GM12891 (cell line): ENCODE measurements at regions not wholly inside any gene's neighbourhood (a gene's known extent, or its start where the extent isn't known, plus 50 kb on each side); places are given as distances from the start of the nearest gene placed in this dataset.

ENCODE experiments used
- PAX5 ChIP-seq: IDR thresholded peaks from 2 replicates; pipeline ENCODE4 v1.6.1; 2011; ENCODE audit warnings: low read length, moderate library complexity, mild to moderate bottlenecking; ENCODE audit not compliant: insufficient read depth, severe bottlenecking
- POLR2A ChIP-seq: IDR thresholded peaks from 2 replicates; pipeline ENCODE4 v1.6.1; 2011; ENCODE audit warnings: low read depth, low read length, control low read depth
- POLR2AphosphoS5 ChIP-seq: IDR thresholded peaks from 2 replicates; pipeline ENCODE4 v1.6.1; 2011; ENCODE audit warnings: low read depth, low read length, control low read depth
- POU2F2 ChIP-seq: IDR thresholded peaks from 2 replicates; pipeline ENCODE4 v1.6.1; 2011; ENCODE audit warnings: low read depth, mild to moderate bottlenecking, control low read depth, low read length, moderate library complexity
- SPI1 ChIP-seq: IDR thresholded peaks from 2 replicates; pipeline ENCODE4 v1.6.1; 2011; ENCODE audit warnings: low read depth, low read length, control low read depth
- TAF1 ChIP-seq: IDR thresholded peaks from 2 replicates; pipeline ENCODE4 v1.6.1; 2011; ENCODE audit warnings: low read depth, low read length, control low read depth

DNA sequence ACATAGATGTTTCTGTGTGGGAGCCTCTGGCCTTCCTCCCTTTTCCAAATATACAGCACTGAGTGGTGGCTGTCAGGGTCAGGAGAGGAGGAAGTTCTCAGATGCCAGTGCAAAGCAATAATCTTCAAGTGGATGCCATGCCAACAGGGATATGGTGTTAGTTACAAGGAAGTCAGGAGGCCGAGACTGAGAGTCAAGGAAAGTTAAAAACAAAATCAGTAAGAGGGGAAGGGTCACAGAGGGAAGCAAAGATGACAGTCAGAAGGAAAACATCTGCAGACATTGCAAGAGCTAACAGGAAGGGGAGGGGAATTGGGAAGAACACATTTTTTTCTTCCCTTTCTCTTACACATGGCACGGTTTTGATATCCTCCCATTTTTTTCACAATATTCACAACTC lies 691.4 kb downstream of the ADGRL2 start:
- TF ChIP-seq POLR2A (no peak), POLR2AphosphoS5 (no peak), TAF1 (no peak), SPI1 (no peak), PAX5 (no peak), POU2F2 (no peak)
